ENCODE measurements at regions not wholly inside any gene's neighbourhood (a gene's known extent, or its start where the extent isn't known, plus 50 kb on each side); places are given as distances from the start of the nearest gene placed in this dataset.

GRCh38 chr1:163443863-163444262, 122.1 kb downstream of the NUF2 start:
- no peak overlapping the region for H3K27ac ChIP-seq
- TF ChIP-seq CTCF (conservative IDR thresholded peaks at IDR 0.05) (no peak), ZFX (IDR thresholded peaks at IDR 0.05) (no peak)

GRCh38 chr1:163444665-163445064, 122.9 kb downstream of the NUF2 start:
- no peak for TF ChIP-seq CTCF (conservative IDR thresholded peaks at IDR 0.05)
- TF ChIP-seq ZFX (IDR thresholded peaks at IDR 0.05), result no peak
- H3K27ac ChIP-seq, result no peak overlapping the region

GRCh38 chr1:163450986-163451385, 129.2 kb downstream of the NUF2 start:
- TF ChIP-seq ZFX (IDR thresholded peaks at IDR 0.05), result no peak
- TF ChIP-seq CTCF (conservative IDR thresholded peaks at IDR 0.05), result no peak
- no peak overlapping the region for H3K27ac ChIP-seq

GRCh38 chr1:163459539-163459938, 137.8 kb downstream of the NUF2 start:
- no peak for TF ChIP-seq ZFX (IDR thresholded peaks at IDR 0.05)
- TF ChIP-seq CTCF (conservative IDR thresholded peaks at IDR 0.05), result no peak
- H3K27ac ChIP-seq, result no peak overlapping the region

- TF ChIP-seq CTCF (conservative IDR thresholded peaks at IDR 0.05) (no peak), ZFX (IDR thresholded peaks at IDR 0.05) (no peak)
- H3K27ac ChIP-seq, result no peak overlapping the region
Measured at GRCh38 chr1:163467289-163467688, 145.5 kb downstream of the NUF2 start.

- no peak overlapping the region for H3K27ac ChIP-seq
- no peak for TF ChIP-seq CTCF (conservative IDR thresholded peaks at IDR 0.05)
- TF ChIP-seq ZFX (IDR thresholded peaks at IDR 0.05), result no peak
Measured at GRCh38 chr1:163471779-163472650, 150.3 kb downstream of the NUF2 start.

- TF ChIP-seq CTCF (conservative IDR thresholded peaks at IDR 0.05) (no peak), ZFX (IDR thresholded peaks at IDR 0.05) (no peak)
- H3K27ac ChIP-seq, result no peak overlapping the region
Measured at GRCh38 chr1:163472651-163473248, 151.0 kb downstream of the NUF2 start.
